ENCODE measurements at regions not wholly inside any gene's neighbourhood (a gene's known extent, or its start where the extent isn't known, plus 50 kb on each side); places are given as distances from the start of the nearest gene placed in this dataset.
"Not testable (repeated sequence)": the region's sequence is repeated elsewhere in the genome, so short reads cannot be mapped to it uniquely, and the experiment has no call there.

DNA sequence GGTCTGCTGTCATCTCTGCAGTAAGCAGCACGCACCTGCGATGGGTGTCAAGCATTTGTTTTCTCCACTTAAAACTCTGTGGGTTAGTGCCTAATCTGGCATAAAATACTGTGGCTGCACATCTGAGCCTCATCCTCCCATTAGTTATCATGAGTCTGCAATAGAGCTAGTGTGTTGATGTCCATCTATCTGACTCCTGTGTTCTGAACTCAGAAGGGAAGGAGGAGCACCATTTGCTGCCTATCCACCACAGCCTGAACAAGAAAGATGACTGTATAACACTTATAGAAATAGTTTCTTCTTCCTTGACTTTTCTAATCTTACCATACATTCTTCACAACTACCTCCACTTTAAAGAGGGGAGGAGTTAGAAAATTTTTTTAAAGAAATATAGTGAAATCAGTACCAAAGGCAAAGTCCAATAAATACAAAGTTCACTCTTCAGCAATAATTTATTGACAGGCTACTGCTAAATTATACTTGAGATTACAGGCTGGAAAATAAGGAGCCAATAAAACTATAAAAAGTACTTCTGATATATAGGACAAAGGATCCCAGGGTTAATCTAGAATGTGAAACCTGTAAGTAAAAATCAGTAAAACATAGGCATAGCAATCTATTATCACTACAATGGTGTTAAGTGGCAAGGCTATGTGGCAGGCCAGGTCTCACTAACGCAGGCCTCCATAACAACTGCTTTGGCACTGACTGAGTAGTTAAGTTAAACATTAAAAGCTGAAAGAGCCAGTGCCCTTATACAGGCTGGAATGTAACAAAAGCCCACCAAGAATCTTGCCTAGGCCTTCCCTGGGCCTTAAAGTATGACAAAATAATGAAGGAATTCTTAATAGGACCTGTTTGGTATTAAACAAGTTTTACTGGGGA lies 70.2 kb downstream of the LGALS9C start:
- not testable (repeated sequence) for H3K27ac ChIP-seq (ENCODE audit: low read depth in 1 of 2, low read length in 1 of 2); DNase-seq (ENCODE audit: low read depth in 6 of 9, low spot score in 9 of 9); H3K9me3 ChIP-seq (ENCODE audit: control insufficient read depth in 2 of 2, insufficient read depth in 1 of 2, low read length in 1 of 2); H3K36me3 ChIP-seq (ENCODE audit: control insufficient read depth in 2 of 2, insufficient read depth in 2 of 2, low read length in 1 of 2); H3K4me1 ChIP-seq (ENCODE audit: control insufficient read depth in 2 of 2, insufficient read depth in 2 of 2, low read length in 2 of 2); H3K27me3 ChIP-seq (ENCODE audit: control insufficient read depth in 2 of 2, insufficient read depth in 1 of 2, low read length in 1 of 2); H3K4me3 ChIP-seq (ENCODE audit: low read length in 2 of 2)
- 93% methylated on average over 2 of the region's 3 CpGs for WGBS

DNA sequence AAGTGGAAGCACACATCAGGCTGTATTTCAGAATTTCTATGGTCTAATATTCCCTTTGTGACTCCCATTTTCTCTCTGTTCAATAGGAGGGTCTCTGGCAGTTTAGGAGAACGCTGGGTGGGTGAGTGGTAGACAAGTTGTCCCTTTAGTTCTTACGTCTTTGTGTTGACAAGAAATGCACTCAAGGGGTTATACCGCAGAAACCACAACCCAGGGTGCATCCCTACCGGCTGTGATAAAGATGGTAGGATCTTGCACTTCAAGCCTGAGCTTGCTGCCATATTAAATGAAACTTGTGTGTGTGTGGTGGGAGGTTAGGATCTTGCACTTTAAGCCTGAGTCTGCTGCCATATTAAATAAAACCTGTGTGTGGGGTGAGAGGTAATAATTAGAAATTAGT lies 80.5 kb downstream of the LGALS9C start:
- H3K4me3 ChIP-seq (ENCODE audit: low read length in 2 of 2); H3K27ac ChIP-seq (ENCODE audit: low read depth in 1 of 2, low read length in 1 of 2); H3K4me1 ChIP-seq (ENCODE audit: control insufficient read depth in 2 of 2, insufficient read depth in 2 of 2, low read length in 2 of 2); DNase-seq (ENCODE audit: low read depth in 6 of 9, low spot score in 9 of 9); H3K9me3 ChIP-seq (ENCODE audit: control insufficient read depth in 2 of 2, insufficient read depth in 1 of 2, low read length in 1 of 2); H3K36me3 ChIP-seq (ENCODE audit: control insufficient read depth in 2 of 2, insufficient read depth in 2 of 2, low read length in 1 of 2); H3K27me3 ChIP-seq (ENCODE audit: control insufficient read depth in 2 of 2, insufficient read depth in 1 of 2, low read length in 1 of 2): not testable (repeated sequence)
- WGBS: 29% methylated on average over 4 of the region's 4 CpGs

DNA sequence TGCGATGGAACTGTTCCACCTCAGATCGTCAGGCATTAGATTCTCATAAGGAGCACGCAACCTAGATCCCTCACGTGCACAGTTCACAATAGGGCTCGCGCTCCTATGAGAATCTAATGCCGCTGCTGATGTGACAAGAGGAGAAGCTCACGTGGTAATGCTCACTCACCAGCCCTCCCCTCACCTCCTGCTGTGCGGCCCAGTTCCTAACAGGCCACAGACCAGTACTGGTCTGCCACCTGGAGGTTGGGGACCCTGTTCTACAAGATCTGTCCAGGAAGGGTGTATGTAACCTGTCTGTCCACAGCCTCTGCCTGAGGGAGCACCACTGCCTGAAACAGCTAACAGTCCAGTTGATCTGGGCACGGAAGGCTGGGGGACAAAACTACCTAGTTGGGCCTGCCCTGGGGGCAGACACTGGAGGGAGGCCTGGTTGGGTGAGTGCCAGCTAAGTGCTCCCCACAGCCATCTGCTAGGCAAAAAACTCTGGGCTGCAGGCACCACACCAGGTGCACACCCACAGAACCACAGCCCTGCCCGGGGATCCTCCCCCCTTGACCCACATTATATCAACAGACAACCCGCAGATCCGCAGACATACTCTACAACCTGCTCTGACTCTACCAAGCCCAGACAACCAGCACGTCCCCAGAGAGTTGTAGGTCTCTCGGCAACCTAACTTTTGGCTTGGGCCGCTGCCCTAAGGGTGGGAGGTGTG lies 80.7 kb downstream of the TBC1D28 start:
- not testable (repeated sequence) for H3K9me3 ChIP-seq (ENCODE audit: control insufficient read depth in 2 of 2, insufficient read depth in 1 of 2, low read length in 1 of 2); H3K4me3 ChIP-seq (ENCODE audit: low read length in 2 of 2); H3K27me3 ChIP-seq (ENCODE audit: control insufficient read depth in 2 of 2, insufficient read depth in 1 of 2, low read length in 1 of 2); H3K36me3 ChIP-seq (ENCODE audit: control insufficient read depth in 2 of 2, insufficient read depth in 2 of 2, low read length in 1 of 2)
- DNase-seq (ENCODE audit: low read depth in 6 of 9, low spot score in 9 of 9): peak; percentile 23 to 84 (median 57)
- 19% methylated on average over 14 of the region's 16 CpGs for WGBS
- Histone ChIP-seq H3K4me1 (ENCODE audit: control insufficient read depth in 2 of 2, insufficient read depth in 2 of 2, low read length in 2 of 2) (peaks cover 0 to 11% of the 10 kb centered on the region in 2 donors), H3K27ac (ENCODE audit: low read depth in 1 of 2, low read length in 1 of 2) (peak overlapping the region; percentile 42 to 89)

DNA sequence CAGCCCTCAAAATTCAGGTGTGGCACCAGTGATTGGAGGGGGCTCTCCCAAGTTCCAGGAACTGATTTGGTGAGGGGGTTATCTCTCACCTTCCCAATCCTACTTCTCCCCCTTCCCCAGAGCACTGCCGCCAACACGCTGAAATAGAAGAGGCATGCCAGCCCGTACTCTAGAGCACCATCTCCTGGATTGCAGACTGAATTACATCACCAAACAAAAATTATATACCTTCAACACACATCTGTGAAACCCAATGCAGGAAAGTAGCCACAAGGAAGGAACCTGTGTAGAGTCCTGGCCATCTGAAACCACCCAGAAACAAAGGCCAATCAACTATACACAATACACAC lies 80.1 kb downstream of the TBC1D28 start:
- Histone ChIP-seq H3K27ac (ENCODE audit: low read depth in 1 of 2, low read length in 1 of 2) (peak overlapping the region; percentile 79 to 89), H3K4me1 (ENCODE audit: control insufficient read depth in 2 of 2, insufficient read depth in 2 of 2, low read length in 2 of 2) (peaks cover 0 to 11% of the 10 kb centered on the region in 2 donors)
- DNase-seq (ENCODE audit: low read depth in 6 of 9, low spot score in 9 of 9): peak; percentile 49 to 86 (median 66)
- not testable (repeated sequence) for H3K27me3 ChIP-seq (ENCODE audit: control insufficient read depth in 2 of 2, insufficient read depth in 1 of 2, low read length in 1 of 2); H3K9me3 ChIP-seq (ENCODE audit: control insufficient read depth in 2 of 2, insufficient read depth in 1 of 2, low read length in 1 of 2); H3K4me3 ChIP-seq (ENCODE audit: low read length in 2 of 2); H3K36me3 ChIP-seq (ENCODE audit: control insufficient read depth in 2 of 2, insufficient read depth in 2 of 2, low read length in 1 of 2)
- WGBS: 0% methylated on average over 3 of the region's 3 CpGs

DNA sequence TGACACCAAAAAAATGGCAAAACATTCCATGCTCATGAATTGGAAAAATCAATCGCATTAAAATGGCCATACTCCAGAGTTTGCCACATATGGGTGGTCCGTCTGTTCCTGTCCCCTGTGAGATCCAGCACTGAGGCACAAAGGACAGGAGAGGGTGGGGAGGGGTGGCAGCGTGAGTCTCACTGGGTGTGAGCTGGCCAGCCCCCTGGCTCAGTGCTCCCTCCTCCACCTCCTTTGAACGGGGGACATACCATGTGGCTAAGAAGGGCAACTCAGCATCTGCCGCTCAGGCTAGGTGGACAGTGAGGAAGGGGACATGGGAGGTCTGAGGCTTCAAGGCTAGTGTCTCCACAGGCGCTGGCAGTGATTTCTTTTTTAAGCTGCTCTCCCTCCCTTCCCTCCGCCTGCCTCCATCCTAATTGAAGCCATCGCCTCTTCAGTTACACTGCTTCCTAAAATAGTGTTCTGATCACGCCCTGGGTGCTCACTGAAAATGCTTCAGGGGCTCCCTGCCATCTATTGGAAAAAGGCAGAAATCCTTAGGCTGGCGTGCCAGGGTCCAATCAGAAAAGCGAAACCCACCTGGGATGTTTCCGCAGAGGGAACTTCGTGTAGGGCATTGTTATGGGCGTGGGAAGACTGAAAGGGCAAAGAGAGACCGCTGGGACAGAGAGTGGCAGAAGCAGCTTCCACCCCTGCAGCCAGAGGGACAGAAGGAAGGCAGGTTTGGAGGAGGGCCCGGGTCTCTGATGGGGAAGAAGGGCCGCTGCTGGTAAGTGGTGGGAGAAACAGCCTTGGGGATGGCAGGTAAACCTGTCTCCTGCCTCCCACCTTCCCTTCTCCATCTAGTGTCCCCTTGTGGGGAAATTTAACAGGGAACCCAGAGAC lies 75.8 kb downstream of the TBC1D28 start:
- 92% methylated on average over 15 of the region's 17 CpGs for WGBS
- not testable (repeated sequence) for DNase-seq (ENCODE audit: low read depth in 6 of 9, low spot score in 9 of 9); H3K4me3 ChIP-seq (ENCODE audit: low read length in 2 of 2); H3K9me3 ChIP-seq (ENCODE audit: control insufficient read depth in 2 of 2, insufficient read depth in 1 of 2, low read length in 1 of 2); H3K36me3 ChIP-seq (ENCODE audit: control insufficient read depth in 2 of 2, insufficient read depth in 2 of 2, low read length in 1 of 2); H3K27me3 ChIP-seq (ENCODE audit: control insufficient read depth in 2 of 2, insufficient read depth in 1 of 2, low read length in 1 of 2); H3K27ac ChIP-seq (ENCODE audit: low read depth in 1 of 2, low read length in 1 of 2)
- peaks cover 0 to 12% of the 10 kb centered on the region in 2 donors for H3K4me1 ChIP-seq (ENCODE audit: control insufficient read depth in 2 of 2, insufficient read depth in 2 of 2, low read length in 2 of 2)

DNA sequence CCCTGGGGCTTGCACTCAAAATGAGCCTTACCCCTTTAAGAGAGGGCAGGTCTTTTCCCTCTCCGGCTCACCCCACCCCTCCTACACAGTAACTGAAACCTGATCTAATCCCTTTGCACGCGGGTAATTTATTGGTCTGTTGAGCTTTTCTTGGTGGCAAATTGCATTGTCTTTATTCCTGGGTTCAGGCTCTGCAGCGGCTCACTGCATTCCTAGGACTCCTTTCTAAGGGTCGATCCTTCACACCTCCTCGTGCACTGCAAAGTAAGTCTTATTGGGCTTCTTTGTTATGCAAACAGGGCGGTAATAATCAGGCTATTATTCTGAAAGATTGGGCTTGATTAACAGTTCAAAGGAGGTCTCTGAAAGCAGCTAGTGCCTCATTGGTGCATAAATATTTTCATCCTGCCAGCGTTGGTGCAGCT lies 74.7 kb downstream of the TBC1D28 start:
- H3K4me3 ChIP-seq (ENCODE audit: low read length in 2 of 2): not testable (repeated sequence)

DNA sequence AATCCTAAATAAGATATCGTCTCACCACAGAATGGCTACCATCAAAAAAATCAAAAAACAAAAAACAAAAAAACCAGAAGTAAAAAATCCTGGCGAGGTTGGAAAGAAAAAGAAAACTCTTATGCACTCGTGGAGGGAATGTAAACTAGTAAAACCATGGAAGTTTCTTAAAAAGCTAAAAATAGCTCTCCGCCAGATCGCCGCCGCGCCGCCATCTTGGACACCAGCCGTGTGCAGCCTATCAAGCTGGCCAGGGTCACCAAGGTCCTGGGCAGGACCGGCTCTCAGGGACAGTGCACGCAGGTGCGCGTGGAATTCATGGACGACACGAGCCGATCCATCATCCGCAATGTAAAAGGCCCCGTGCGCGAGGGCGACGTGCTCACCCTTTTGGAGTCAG lies 71.7 kb downstream of the TBC1D28 start:
- H3K9me3 ChIP-seq (ENCODE audit: control insufficient read depth in 2 of 2, insufficient read depth in 1 of 2, low read length in 1 of 2); H3K27me3 ChIP-seq (ENCODE audit: control insufficient read depth in 2 of 2, insufficient read depth in 1 of 2, low read length in 1 of 2); H3K4me1 ChIP-seq (ENCODE audit: control insufficient read depth in 2 of 2, insufficient read depth in 2 of 2, low read length in 2 of 2); H3K27ac ChIP-seq (ENCODE audit: low read depth in 1 of 2, low read length in 1 of 2); H3K36me3 ChIP-seq (ENCODE audit: control insufficient read depth in 2 of 2, insufficient read depth in 2 of 2, low read length in 1 of 2); DNase-seq (ENCODE audit: low read depth in 6 of 9, low spot score in 9 of 9); H3K4me3 ChIP-seq (ENCODE audit: low read length in 2 of 2): not testable (repeated sequence)
- 98% methylated on average over 14 of the region's 23 CpGs for WGBS

More for the DNA sequence above, 74.7 kb downstream of the TBC1D28 start:
- H3K36me3 ChIP-seq (ENCODE audit: control insufficient read depth in 2 of 2, insufficient read depth in 2 of 2, low read length in 1 of 2); H3K27me3 ChIP-seq (ENCODE audit: control insufficient read depth in 2 of 2, insufficient read depth in 1 of 2, low read length in 1 of 2); H3K9me3 ChIP-seq (ENCODE audit: control insufficient read depth in 2 of 2, insufficient read depth in 1 of 2, low read length in 1 of 2); H3K4me1 ChIP-seq (ENCODE audit: control insufficient read depth in 2 of 2, insufficient read depth in 2 of 2, low read length in 2 of 2); H3K27ac ChIP-seq (ENCODE audit: low read depth in 1 of 2, low read length in 1 of 2): not testable (repeated sequence)
- DNase-seq (ENCODE audit: low read depth in 6 of 9, low spot score in 9 of 9): peak in 1 of 9 donors; percentile 16
- 56% methylated on average over 5 of the region's 8 CpGs for WGBS

DNA sequence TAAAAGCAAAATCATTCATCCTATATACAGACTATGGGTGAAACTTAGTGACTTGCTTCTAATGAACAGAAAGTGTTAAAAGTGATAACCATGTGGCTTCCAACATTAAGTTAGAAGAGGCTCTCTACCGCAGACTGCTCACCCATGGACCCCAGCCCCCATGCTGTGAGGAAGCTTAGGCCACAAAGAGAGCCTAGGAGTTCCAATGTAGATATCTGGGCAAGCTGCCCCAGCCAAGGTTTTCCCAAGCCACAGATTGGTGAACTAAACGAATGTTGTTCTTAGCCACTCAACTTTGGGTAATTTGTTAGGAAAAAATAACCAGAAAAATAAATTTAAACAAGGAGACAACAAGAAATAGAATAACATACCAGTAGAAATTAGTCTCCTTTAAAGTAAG lies 70.1 kb downstream of the TBC1D28 start:
- not testable (repeated sequence) for H3K4me1 ChIP-seq (ENCODE audit: control insufficient read depth in 2 of 2, insufficient read depth in 2 of 2, low read length in 2 of 2); H3K4me3 ChIP-seq (ENCODE audit: low read length in 2 of 2); H3K27ac ChIP-seq (ENCODE audit: low read depth in 1 of 2, low read length in 1 of 2); H3K9me3 ChIP-seq (ENCODE audit: control insufficient read depth in 2 of 2, insufficient read depth in 1 of 2, low read length in 1 of 2); DNase-seq (ENCODE audit: low read depth in 6 of 9, low spot score in 9 of 9); H3K36me3 ChIP-seq (ENCODE audit: control insufficient read depth in 2 of 2, insufficient read depth in 2 of 2, low read length in 1 of 2); H3K27me3 ChIP-seq (ENCODE audit: control insufficient read depth in 2 of 2, insufficient read depth in 1 of 2, low read length in 1 of 2)
- WGBS: 87% methylated on average over 2 of the region's 2 CpGs

All from thymus (tissue), 11 donors.